OCI-LY1 (cell line): ENCODE measurements at regions not wholly inside any gene's neighbourhood (a gene's known extent, or its start where the extent isn't known, plus 50 kb on each side); places are given as distances from the start of the nearest gene placed in this dataset.

Source experiments
- H2AFZ ChIP-seq: fragments of 200-600 bp; sonication (generic), shearing (Covaris generic); 2 replicates; pipeline ENCODE4 v1.6.0; 2014; ENCODE audit warnings: antibody characterized with exemption, mild to moderate bottlenecking, low read length
- H3F3A ChIP-seq: fragments of 200-600 bp; sonication (generic), shearing (Covaris generic); 2 replicates; pipeline ENCODE4 v1.6.0; 2014; ENCODE audit warnings: mild to moderate bottlenecking, antibody characterized with exemption, low read length, moderate library complexity; ENCODE audit not compliant: insufficient read depth
- H3K27ac ChIP-seq: fragments of 200-600 bp; sonication (generic); 2 replicates; pipeline ENCODE4 v1.5.1; 2014; ENCODE audit warnings: low read length, mixed run types, mild to moderate bottlenecking, low read depth; ENCODE audit not compliant: poor library complexity, severe bottlenecking
- H3K27me3 ChIP-seq: fragments of 200-600 bp; sonication (generic); 2 replicates; pipeline ENCODE4 v1.6.0; 2014; ENCODE audit warnings: antibody characterized with exemption, mild to moderate bottlenecking, low read length, moderate library complexity; ENCODE audit not compliant: insufficient read depth
- H3K36me3 ChIP-seq: fragments of 200-600 bp; sonication (generic); 2 replicates; pipeline ENCODE4 v1.6.1; 2014; ENCODE audit warnings: mild to moderate bottlenecking, antibody characterized with exemption, low read length, moderate library complexity, mixed read lengths; ENCODE audit not compliant: insufficient read depth
- H3K4me1 ChIP-seq: fragments of 200-600 bp; sonication (generic); 2 replicates; pipeline ENCODE4 v1.5.1; 2014; ENCODE audit warnings: mild to moderate bottlenecking, low read length, moderate library complexity; ENCODE audit not compliant: insufficient read depth, severe bottlenecking
- H3K4me2 ChIP-seq: fragments of 200-600 bp; sonication (generic), shearing (Covaris generic); 2 replicates; pipeline ENCODE4 v1.6.1; 2014; ENCODE audit warnings: low read length
- H3K4me3 ChIP-seq: fragments of 200-600 bp; sonication (generic); 2 replicates; pipeline ENCODE4 v1.5.1; 2014; ENCODE audit warnings: low read length, low read depth, mild to moderate bottlenecking, mixed read lengths; ENCODE audit not compliant: poor library complexity, severe bottlenecking
- H3K79me2 ChIP-seq: fragments of 200-600 bp; shearing (Covaris generic); 2 replicates; pipeline ENCODE4 v1.6.1; 2016; ENCODE audit warnings: mixed run types, low read length, mixed read lengths; ENCODE audit not compliant: insufficient read depth
- H3K9ac ChIP-seq: fragments of 200-600 bp; sonication (generic), shearing (Covaris generic); 2 replicates; pipeline ENCODE4 v1.6.1; 2014; ENCODE audit warnings: mild to moderate bottlenecking, low read length, mixed read lengths
- H3K9me2 ChIP-seq: fragments of 200-600 bp; sonication (generic), shearing (Covaris generic); 2 replicates; pipeline ENCODE4 v1.6.1; 2014; ENCODE audit warnings: low read depth, mild to moderate bottlenecking, low read length, mixed read lengths
- H3K9me3 ChIP-seq: fragments of 200-600 bp; shearing (Covaris generic); 2 replicates; pipeline ENCODE4 v1.6.1; 2014; ENCODE audit warnings: low read length, mixed read lengths
- H4K20me1 ChIP-seq: fragments of 200-600 bp; sonication (generic), shearing (Covaris generic); 2 replicates; pipeline ENCODE4 v1.6.0; 2016; ENCODE audit warnings: mild to moderate bottlenecking, low read length; ENCODE audit not compliant: insufficient read depth
- EZH2 ChIP-seq: fragments of 200-600 bp; sonication (generic), shearing (Covaris generic); IDR thresholded peaks from 2 replicates; pipeline ENCODE4 v1.8.0; 2017; ENCODE audit warnings: borderline replicate concordance, mixed run types, mild to moderate bottlenecking, antibody characterized with exemption, low read length, moderate library complexity, mixed read lengths
- TF ChIP-seq, protein P1 (sequence below): fragments of 200-600 bp; sonication (generic), shearing (Covaris generic); IDR thresholded peaks from 2 replicates; pipeline ENCODE4 v1.5.1; 2017; ENCODE audit warnings: mild to moderate bottlenecking, antibody characterized with exemption, low read length, moderate library complexity, mixed read lengths

DNA sequence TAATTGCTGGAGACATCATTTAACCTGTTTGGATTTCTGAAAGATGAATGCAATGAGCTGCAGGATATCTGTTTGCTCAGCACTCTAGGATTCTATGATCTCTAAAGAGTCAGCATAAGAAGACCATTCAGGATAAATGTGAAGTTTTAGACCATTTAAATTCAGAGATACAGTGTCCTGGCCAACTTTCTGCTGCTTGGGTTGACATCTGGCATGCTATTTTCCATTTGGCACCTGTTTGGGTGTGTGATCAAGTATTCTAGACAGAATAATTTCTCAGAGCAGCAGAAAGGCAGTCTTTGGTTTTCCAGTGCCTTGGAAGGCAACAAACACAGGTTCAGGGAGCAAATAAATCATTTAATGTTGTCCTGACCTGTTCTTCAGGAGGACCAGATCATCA, 144.8 kb upstream of the NDUFV2 start:
- Histone ChIP-seq H3K9ac (no peak overlapping the region), H3K4me2 (no peak overlapping the region), H3K9me2 (no peaks in the 10 kb centered on the region), H2AFZ (no peak overlapping the region), H3F3A (no peaks in the 10 kb centered on the region), H3K36me3 (peaks cover 4% of the 10 kb centered on the region; the same call in 1 of the 2 replicates), H3K4me1 (no peaks in the 10 kb centered on the region), H4K20me1 (no peaks in the 10 kb centered on the region), H3K27me3 (0 out of 2 replicates have a peak, but pooled peaks cover 4% of the 10 kb centered on the region), H3K9me3 (peaks cover 8% of the 10 kb centered on the region), H3K27ac (no peak overlapping the region), H3K4me3 (no peak overlapping the region), H3K79me2 (no peaks in the 10 kb centered on the region)
- TF ChIP-seq, protein P1, sequence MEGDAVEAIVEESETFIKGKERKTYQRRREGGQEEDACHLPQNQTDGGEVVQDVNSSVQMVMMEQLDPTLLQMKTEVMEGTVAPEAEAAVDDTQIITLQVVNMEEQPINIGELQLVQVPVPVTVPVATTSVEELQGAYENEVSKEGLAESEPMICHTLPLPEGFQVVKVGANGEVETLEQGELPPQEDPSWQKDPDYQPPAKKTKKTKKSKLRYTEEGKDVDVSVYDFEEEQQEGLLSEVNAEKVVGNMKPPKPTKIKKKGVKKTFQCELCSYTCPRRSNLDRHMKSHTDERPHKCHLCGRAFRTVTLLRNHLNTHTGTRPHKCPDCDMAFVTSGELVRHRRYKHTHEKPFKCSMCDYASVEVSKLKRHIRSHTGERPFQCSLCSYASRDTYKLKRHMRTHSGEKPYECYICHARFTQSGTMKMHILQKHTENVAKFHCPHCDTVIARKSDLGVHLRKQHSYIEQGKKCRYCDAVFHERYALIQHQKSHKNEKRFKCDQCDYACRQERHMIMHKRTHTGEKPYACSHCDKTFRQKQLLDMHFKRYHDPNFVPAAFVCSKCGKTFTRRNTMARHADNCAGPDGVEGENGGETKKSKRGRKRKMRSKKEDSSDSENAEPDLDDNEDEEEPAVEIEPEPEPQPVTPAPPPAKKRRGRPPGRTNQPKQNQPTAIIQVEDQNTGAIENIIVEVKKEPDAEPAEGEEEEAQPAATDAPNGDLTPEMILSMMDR = no peak
- TF ChIP-seq EZH2 = no peak

DNA sequence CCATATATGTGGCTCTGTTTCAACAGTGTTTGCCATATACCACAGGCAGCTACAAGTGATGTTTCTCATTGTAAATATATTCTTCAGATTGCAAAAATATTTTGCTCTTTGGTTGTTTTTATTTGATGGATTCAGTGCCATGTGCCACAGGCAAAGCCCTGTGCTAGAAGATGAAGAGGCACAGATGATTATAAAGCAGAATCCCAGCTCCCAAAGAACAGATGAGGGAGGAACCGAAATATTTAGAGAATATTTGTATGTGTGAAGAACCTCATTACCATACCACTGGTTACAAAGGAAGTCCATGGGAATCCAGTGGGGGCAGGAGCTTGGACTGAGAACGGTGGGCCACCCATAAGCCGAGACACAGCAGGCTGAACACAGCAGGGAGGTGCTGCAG, 143.8 kb upstream of the NDUFV2 start:
- peaks cover 3% of the 10 kb centered on the region; the same call in 1 of the 2 replicates for H3K9me3 ChIP-seq
- no peaks in the 10 kb centered on the region for H3K4me1 ChIP-seq
- no peaks in the 10 kb centered on the region for H4K20me1 ChIP-seq
- no peak overlapping the region for H2AFZ ChIP-seq
- no peaks in the 10 kb centered on the region for H3K79me2 ChIP-seq
- H3K9ac ChIP-seq = no peak overlapping the region
- 0 out of 2 replicates have a peak, but pooled peaks cover 4% of the 10 kb centered on the region for H3K27me3 ChIP-seq
- no peak overlapping the region for H3K4me3 ChIP-seq
- H3K36me3 ChIP-seq = no peaks in the 10 kb centered on the region; the same call in 1 of the 2 replicates
- TF ChIP-seq, protein P1 = no peak
- TF ChIP-seq EZH2 = no peak
- no peaks in the 10 kb centered on the region for H3K9me2 ChIP-seq
- H3F3A ChIP-seq = no peaks in the 10 kb centered on the region
- no peak overlapping the region for H3K4me2 ChIP-seq
- H3K27ac ChIP-seq = no peak overlapping the region

DNA sequence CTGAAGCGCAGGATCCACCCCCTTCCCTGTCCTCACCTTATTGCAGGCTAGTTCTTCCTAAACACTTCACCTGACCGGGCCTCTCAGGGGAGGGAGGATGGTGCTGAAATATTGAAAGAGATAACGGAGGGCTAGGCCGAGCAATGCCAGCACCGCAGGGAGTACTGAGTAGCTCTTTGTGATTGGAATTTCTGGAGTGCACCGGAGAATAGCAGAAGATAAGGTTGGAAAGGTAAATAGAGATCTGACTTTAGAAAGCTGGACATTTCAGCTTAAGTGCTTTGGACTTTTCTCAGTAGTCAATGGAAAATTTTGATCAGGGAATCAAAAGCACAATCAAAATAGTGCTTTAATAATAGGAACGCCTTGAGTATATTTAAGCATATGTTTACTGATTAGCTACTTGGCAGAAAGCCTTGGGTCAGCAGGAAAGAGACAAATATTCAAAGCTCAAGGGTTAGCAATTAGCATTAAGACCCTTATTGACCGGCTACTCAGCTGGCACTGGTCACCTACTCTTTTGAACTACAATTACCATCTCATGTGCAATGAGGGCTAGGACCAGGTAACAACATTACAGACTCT, 142.9 kb upstream of the NDUFV2 start:
- no peaks in the 10 kb centered on the region for H3K9me2 ChIP-seq
- H4K20me1 ChIP-seq = no peaks in the 10 kb centered on the region
- H3K27ac ChIP-seq = no peak overlapping the region
- H3K9ac ChIP-seq = no peak overlapping the region
- no peak overlapping the region for H3K4me2 ChIP-seq
- H3F3A ChIP-seq = no peaks in the 10 kb centered on the region
- no peak overlapping the region for H2AFZ ChIP-seq
- H3K4me1 ChIP-seq = no peaks in the 10 kb centered on the region
- no peak overlapping the region for H3K4me3 ChIP-seq
- H3K36me3 ChIP-seq = no peaks in the 10 kb centered on the region
- TF ChIP-seq EZH2 = no peak
- TF ChIP-seq, protein P1 = no peak
- no peaks in the 10 kb centered on the region for H3K79me2 ChIP-seq
- 0 out of 2 replicates have a peak, but pooled peaks cover 4% of the 10 kb centered on the region for H3K27me3 ChIP-seq
- H3K9me3 ChIP-seq = no peaks in the 10 kb centered on the region
